Thymus (tissue), 11 donors: ENCODE measurements at regions not wholly inside any gene's neighbourhood (a gene's known extent, or its start where the extent isn't known, plus 50 kb on each side); places are given as distances from the start of the nearest gene placed in this dataset.

ENCODE experiments used
- DNase-seq, 9 donors: peaks; one replicate each; pipeline ENCODE4 v3.0.0-alpha.2; 2013; ENCODE audit warnings: low spot score in 9 of 9, low read depth in 6 of 9, missing footprints in 1 of 9
- H3K27ac ChIP-seq, 2 donors: one replicate each; pipeline ENCODE4 v1.5.1; 2013; ENCODE audit warnings: control low read depth in 1 of 2, low read depth in 1 of 2, low read length in 1 of 2, mild to moderate bottlenecking in 1 of 2, moderate library complexity in 1 of 2
- H3K27me3 ChIP-seq, 2 donors: one replicate each; pipeline ENCODE4 v1.5.1; 2013; ENCODE audit warnings: low read length in 1 of 2; ENCODE audit not compliant: control insufficient read depth in 2 of 2, insufficient read depth in 1 of 2
- H3K36me3 ChIP-seq, 2 donors: one replicate each; pipeline ENCODE4 v1.5.1; 2013; ENCODE audit warnings: low read length in 1 of 2, mild to moderate bottlenecking in 1 of 2, moderate library complexity in 1 of 2; ENCODE audit not compliant: control insufficient read depth in 2 of 2, insufficient read depth in 2 of 2
- H3K4me1 ChIP-seq, 2 donors: one replicate each; pipeline ENCODE4 v1.5.1; 2013; ENCODE audit warnings: low read length in 2 of 2; ENCODE audit not compliant: control insufficient read depth in 2 of 2, insufficient read depth in 2 of 2
- H3K4me3 ChIP-seq, 2 donors: one replicate each; pipeline ENCODE4 v1.5.1; 2013; ENCODE audit warnings: low read length in 2 of 2, control low read depth in 1 of 2, mild to moderate bottlenecking in 1 of 2
- H3K9me3 ChIP-seq, 2 donors: one replicate each; pipeline ENCODE4 v1.5.1; 2013; ENCODE audit warnings: low read length in 1 of 2, mild to moderate bottlenecking in 1 of 2; ENCODE audit not compliant: control insufficient read depth in 2 of 2, insufficient read depth in 1 of 2
- WGBS: extraction: QIAGEN DNeasy Blood & Tissue Kit; methylation state at CpG from one replicate; pipeline ENCODE4 v1.1.7; 2013; 5-methylcytosine and 5-hydroxymethylcytosine counted together
- donor health status: healthy.

- no peaks in the 10 kb centered on the region for H3K4me1 ChIP-seq
- H3K27ac ChIP-seq = no peak overlapping the region
- no peaks in the 10 kb centered on the region for H3K36me3 ChIP-seq
- H3K4me3 ChIP-seq = no peak overlapping the region
- H3K9me3 ChIP-seq = no peaks in the 10 kb centered on the region
- H3K27me3 ChIP-seq = no peaks in the 10 kb centered on the region
- peak in 1 of 9 donors; percentile 5 for DNase-seq
- 96% methylated on average over 5 of the region's 5 CpGs for WGBS
Measured at GRCh38 chrX:27404366-27404765, 58.8 kb downstream of the PPP4R3C start.

GRCh38 chrX:27399146-27399456 lies 64.0 kb downstream of the PPP4R3C start:
- no peaks in the 10 kb centered on the region for H3K9me3 ChIP-seq
- no peaks in the 10 kb centered on the region for H3K36me3 ChIP-seq
- H3K4me3 ChIP-seq = no peak overlapping the region
- no peaks in the 10 kb centered on the region for H3K27me3 ChIP-seq
- no peak overlapping the region for H3K27ac ChIP-seq
- no peak for DNase-seq
- no peaks in the 10 kb centered on the region for H3K4me1 ChIP-seq

- Histone ChIP-seq H3K4me3 (no peak overlapping the region), H3K27ac (no peak overlapping the region), H3K27me3 (no peaks in the 10 kb centered on the region), H3K36me3 (no peaks in the 10 kb centered on the region), H3K4me1 (no peaks in the 10 kb centered on the region), H3K9me3 (no peaks in the 10 kb centered on the region)
- DNase-seq = no peak
- 96% methylated on average over 4 of the region's 4 CpGs for WGBS
Measured at GRCh38 chrX:27391623-27392022, 71.5 kb downstream of the PPP4R3C start.

GRCh38 chrX:27381419-27381818 lies 81.7 kb downstream of the PPP4R3C start:
- H3K27ac ChIP-seq = no peak overlapping the region
- peaks cover 0 to 5% of the 10 kb centered on the region in 2 donors for H3K9me3 ChIP-seq

GRCh38 chrX:27380163-27380845 lies 82.8 kb downstream of the PPP4R3C start:
- H3K4me3 ChIP-seq = no peak overlapping the region
- 95% methylated on average over 12 of the region's 12 CpGs for whole genome bisulfite sequencing
- no peak overlapping the region for H3K27ac ChIP-seq
- DNase-seq = no peak
- peaks cover 0 to 5% of the 10 kb centered on the region in 2 donors for H3K9me3 ChIP-seq
- no peaks in the 10 kb centered on the region for H3K4me1 ChIP-seq
- H3K27me3 ChIP-seq = no peaks in the 10 kb centered on the region
- no peaks in the 10 kb centered on the region for H3K36me3 ChIP-seq

More at GRCh38 chrX:27381419-27381818, 81.7 kb downstream of the PPP4R3C start:
- no peaks in the 10 kb centered on the region for H3K27me3 ChIP-seq
- no peaks in the 10 kb centered on the region for H3K4me1 ChIP-seq
- no peaks in the 10 kb centered on the region for H3K36me3 ChIP-seq
- no peak overlapping the region for H3K4me3 ChIP-seq
- WGBS = 95% methylated on average over 11 of the region's 11 CpGs
- DNase-seq = no peak

GRCh38 chrX:27354021-27354420 lies 109.1 kb downstream of the PPP4R3C start:
- H3K4me3 ChIP-seq = no peak overlapping the region
- no peaks in the 10 kb centered on the region for H3K27me3 ChIP-seq
- WGBS = 71% methylated on average over 3 of the region's 3 CpGs
- no peak for DNase-seq
- no peaks in the 10 kb centered on the region for H3K4me1 ChIP-seq
- no peak overlapping the region for H3K27ac ChIP-seq
- no peaks in the 10 kb centered on the region for H3K36me3 ChIP-seq
- no peaks in the 10 kb centered on the region for H3K9me3 ChIP-seq

GRCh38 chrX:27350476-27350875 lies 112.7 kb downstream of the PPP4R3C start:
- Histone ChIP-seq H3K4me1 (no peaks in the 10 kb centered on the region), H3K27ac (no peak overlapping the region), H3K9me3 (no peaks in the 10 kb centered on the region), H3K4me3 (no peak overlapping the region), H3K36me3 (no peaks in the 10 kb centered on the region), H3K27me3 (no peaks in the 10 kb centered on the region)
- no peak for DNase-seq
- WGBS = 38% methylated on average over 6 of the region's 6 CpGs

GRCh38 chrX:27336466-27337091 lies 126.6 kb downstream of the PPP4R3C start:
- WGBS = 19% methylated on average over 9 of the region's 9 CpGs
- H3K9me3 ChIP-seq = no peaks in the 10 kb centered on the region
- no peaks in the 10 kb centered on the region for H3K27me3 ChIP-seq
- no peak overlapping the region for H3K27ac ChIP-seq
- no peak overlapping the region for H3K4me3 ChIP-seq
- H3K4me1 ChIP-seq = no peaks in the 10 kb centered on the region
- H3K36me3 ChIP-seq = no peaks in the 10 kb centered on the region
- peak in 2 of 9 donors; percentile 26 to 31 for DNase-seq

GRCh38 chrX:27321632-27322031 lies 141.5 kb downstream of the PPP4R3C start:
- H3K27me3 ChIP-seq = no peaks in the 10 kb centered on the region
- DNase-seq = no peak
- H3K4me3 ChIP-seq = no peak overlapping the region
- WGBS = 85% methylated on average over 1 of the region's 1 CpG
- no peaks in the 10 kb centered on the region for H3K36me3 ChIP-seq
- H3K9me3 ChIP-seq = no peaks in the 10 kb centered on the region
- H3K27ac ChIP-seq = no peak overlapping the region
- no peaks in the 10 kb centered on the region for H3K4me1 ChIP-seq
